ENCODE measurements at regions not wholly inside any gene's neighbourhood (a gene's known extent, or its start where the extent isn't known, plus 50 kb on each side); places are given as distances from the start of the nearest gene placed in this dataset.
A peak's percentile ranks its signal among the peaks of the same experiment; 100 is the strongest.
"Not testable (repeated sequence)": the region's sequence is repeated elsewhere in the genome, so short reads cannot be mapped to it uniquely, and the experiment has no call there.

DNA sequence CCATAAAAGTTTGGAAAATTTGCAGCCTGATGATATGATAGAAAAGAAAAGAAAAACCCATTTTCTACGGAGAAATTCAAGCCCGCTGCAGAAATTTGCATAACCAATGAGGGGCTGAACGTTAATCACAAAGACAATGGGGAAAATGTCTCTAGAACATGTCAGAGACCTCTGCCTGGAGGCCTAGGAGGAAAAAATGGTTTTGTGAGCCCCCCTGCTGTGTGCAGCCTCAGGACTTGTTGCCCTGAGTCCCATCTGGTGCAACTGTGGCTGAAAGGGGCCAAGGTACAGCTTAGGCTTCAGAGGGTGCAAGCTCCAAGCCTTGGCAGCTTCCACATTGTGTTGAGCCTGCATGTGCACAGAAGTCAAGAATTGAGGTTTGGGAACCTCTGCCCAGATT lies 1267.4 kb upstream of the GOT2 start:
- in situ Hi-C loops (cut with MboI; ENCODE audit: low pct_unique_long_range_greater_than_20kb in 2 of 9, low sequenced_read_pairs in 9 of 9, unreplicated experiment in 9 of 9) = no loop called here
- H3K4me3 ChIP-seq = no peak overlapping the region
- no peak for ATAC-seq (replicated peaks in 6 of 8)
- H3K4me1 ChIP-seq (replicated peaks in 1 of 2) = no peaks in the 10 kb centered on the region
- WGBS, 10 experiments = 0 to 80% (median 47%) methylated on average over 1 to 3 of the region's 3 CpGs; no CpG with 5 or more reads in 2 of the 10 experiments
- H3K27ac ChIP-seq = no peak overlapping the region

DNA sequence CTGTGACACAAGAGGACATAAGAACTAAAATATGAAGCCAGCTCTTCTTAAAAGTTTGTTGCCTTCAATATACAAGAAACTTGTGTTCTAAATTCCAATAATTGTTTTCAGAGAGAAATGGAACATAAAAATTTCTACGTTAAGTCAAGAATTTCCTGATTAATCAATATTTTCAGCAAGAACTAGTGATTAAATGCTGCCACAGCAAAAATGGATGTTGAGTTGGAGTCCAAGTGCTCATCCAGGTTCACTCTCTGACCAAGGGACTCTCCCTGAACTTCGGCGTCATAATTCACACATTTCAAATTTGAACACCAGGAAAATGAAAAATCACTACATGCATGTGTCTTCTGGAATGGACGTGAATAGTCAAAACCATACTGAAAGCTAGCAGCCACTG lies 1263.6 kb upstream of the GOT2 start:
- WGBS, 10 experiments = 28 to 100% (median 83%) methylated on average over 2 to 4 of the region's 4 CpGs; no CpG with 5 or more reads in 1 of the 10 experiments

DNA sequence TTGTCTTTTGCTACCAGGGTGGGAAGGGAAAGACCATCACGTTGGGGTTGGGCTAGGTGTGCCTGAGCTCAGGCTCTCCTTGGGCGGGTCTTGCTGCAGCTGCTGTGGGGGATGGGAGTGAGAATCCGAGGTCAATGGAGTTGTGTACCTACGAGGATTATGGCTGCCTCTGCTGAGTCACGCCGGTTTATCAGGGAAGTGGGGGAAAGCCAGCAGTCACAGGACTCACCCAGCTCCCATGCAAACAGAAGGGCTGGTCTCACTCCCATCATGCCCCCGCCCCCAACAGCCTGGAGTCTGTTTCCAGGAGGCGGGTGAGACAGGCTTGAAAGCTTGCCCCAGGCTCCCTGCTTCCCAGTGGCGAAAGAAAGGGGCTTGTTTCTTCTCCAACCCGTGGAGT lies 1259.0 kb upstream of the GOT2 start:
- no peak for ATAC-seq (replicated peaks in 6 of 8)
- Histone ChIP-seq H3K4me1 (replicated peaks in 1 of 2) (no peaks in the 10 kb centered on the region), H3K27ac (no peak overlapping the region), H3K4me3 (no peak overlapping the region)
- in situ Hi-C loops (cut with MboI; ENCODE audit: low pct_unique_long_range_greater_than_20kb in 2 of 9, low sequenced_read_pairs in 9 of 9, unreplicated experiment in 9 of 9) = no loop called here
- 0 to 100% (median 40%) methylated on average over 1 to 6 of the region's 10 CpGs; no CpG with 5 or more reads in 1 of the 10 experiments for WGBS, 10 experiments

More for the DNA sequence above, 1263.6 kb upstream of the GOT2 start:
- no peaks in the 10 kb centered on the region for H3K4me1 ChIP-seq (replicated peaks in 1 of 2)
- no peak overlapping the region for H3K27ac ChIP-seq
- in situ Hi-C loops (cut with MboI; ENCODE audit: low pct_unique_long_range_greater_than_20kb in 2 of 9, low sequenced_read_pairs in 9 of 9, unreplicated experiment in 9 of 9) = no loop called here
- ATAC-seq (replicated peaks in 6 of 8) = no peak
- H3K4me3 ChIP-seq = no peak overlapping the region

DNA sequence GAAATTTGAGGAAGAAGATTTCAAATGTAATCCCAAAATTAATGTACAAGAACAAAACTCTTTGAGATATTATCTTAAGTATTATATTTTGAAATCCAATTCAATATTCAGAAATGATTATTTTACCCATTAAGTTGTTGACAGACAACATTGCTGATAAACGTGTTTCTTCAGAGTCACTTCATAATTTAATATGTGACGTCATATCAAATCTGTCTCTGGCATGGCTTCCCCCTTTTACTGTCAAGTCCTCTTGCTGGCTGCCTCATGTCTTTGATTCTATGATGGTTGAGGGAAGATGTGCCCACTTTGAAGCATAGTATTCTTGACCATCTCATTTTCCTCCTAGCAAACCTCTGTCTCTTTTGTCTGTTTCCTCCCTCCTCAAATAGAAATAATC lies 1257.1 kb upstream of the GOT2 start:
- ATAC-seq (replicated peaks in 6 of 8) = no peak
- in situ Hi-C loops (cut with MboI; ENCODE audit: low pct_unique_long_range_greater_than_20kb in 2 of 9, low sequenced_read_pairs in 9 of 9, unreplicated experiment in 9 of 9) = no loop called here

DNA sequence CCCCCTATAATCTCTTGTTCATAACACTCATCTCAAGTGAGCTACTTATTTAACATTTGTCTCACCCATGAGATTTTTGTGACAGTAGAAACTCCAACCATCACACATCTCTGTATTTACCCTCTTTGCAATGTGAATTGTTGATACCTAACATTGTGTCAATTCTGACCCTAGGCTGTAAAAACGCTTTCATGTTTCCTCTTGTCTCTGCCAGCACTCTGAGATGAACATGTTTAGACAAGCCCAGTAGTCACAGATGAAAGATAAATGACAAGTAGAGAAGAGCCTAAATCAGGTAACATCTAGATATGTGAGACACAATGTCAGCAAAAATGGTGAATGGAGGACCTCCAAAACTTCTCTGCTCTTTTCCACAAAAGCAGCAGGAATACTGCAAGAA lies 1254.5 kb upstream of the GOT2 start:
- in situ Hi-C loops (cut with MboI; ENCODE audit: low pct_unique_long_range_greater_than_20kb in 2 of 9, low sequenced_read_pairs in 9 of 9, unreplicated experiment in 9 of 9) = no loop called here
- Histone ChIP-seq H3K27ac (no peak overlapping the region), H3K4me3 (no peak overlapping the region), H3K4me1 (replicated peaks in 1 of 2) (no peaks in the 10 kb centered on the region)
- 0 to 100% (median 60%) methylated on average over 1 of the region's 1 CpG; no CpG with 5 or more reads in 3 of the 10 experiments for WGBS, 10 experiments
- no peak for ATAC-seq (replicated peaks in 6 of 8)

More for the DNA sequence above, 1257.1 kb upstream of the GOT2 start:
- 0 to 95% (median 69%) methylated on average over 2 of the region's 2 CpGs; no CpG with 5 or more reads in 2 of the 10 experiments for WGBS, 10 experiments
- no peaks in the 10 kb centered on the region for H3K4me1 ChIP-seq (replicated peaks in 1 of 2)
- H3K27ac ChIP-seq = no peak overlapping the region
- no peak overlapping the region for H3K4me3 ChIP-seq

DNA sequence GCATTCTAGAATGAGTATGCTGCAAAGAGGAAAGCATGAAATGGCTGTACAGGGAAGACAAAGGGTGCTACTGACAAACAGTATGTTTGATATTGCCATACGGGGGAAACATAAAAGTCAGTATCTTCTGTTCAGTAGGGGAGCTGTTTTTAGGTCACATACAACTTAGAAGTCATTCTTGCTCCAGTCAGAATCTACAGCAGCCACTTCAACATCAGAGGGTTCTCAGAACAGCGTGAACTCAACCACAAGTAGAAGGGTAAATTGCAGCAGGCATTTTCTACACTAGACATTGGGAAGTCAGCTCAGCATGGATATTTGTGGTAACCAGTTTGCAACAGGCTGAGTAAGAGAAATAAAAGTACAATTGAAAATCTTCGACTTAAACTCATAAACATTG lies 1241.8 kb upstream of the GOT2 start:
- ATAC-seq (replicated peaks in 6 of 8) = no peak
- WGBS, 10 experiments = 10 to 100% (median 81%) methylated on average over 1 to 3 of the region's 3 CpGs; no CpG with 5 or more reads in 2 of the 10 experiments
- no peak overlapping the region for H3K27ac ChIP-seq
- in situ Hi-C loops (cut with MboI; ENCODE audit: low pct_unique_long_range_greater_than_20kb in 2 of 9, low sequenced_read_pairs in 9 of 9, unreplicated experiment in 9 of 9) = no loop called here
- no peak overlapping the region for H3K4me3 ChIP-seq
- H3K4me1 ChIP-seq (replicated peaks in 1 of 2) = no peaks in the 10 kb centered on the region

DNA sequence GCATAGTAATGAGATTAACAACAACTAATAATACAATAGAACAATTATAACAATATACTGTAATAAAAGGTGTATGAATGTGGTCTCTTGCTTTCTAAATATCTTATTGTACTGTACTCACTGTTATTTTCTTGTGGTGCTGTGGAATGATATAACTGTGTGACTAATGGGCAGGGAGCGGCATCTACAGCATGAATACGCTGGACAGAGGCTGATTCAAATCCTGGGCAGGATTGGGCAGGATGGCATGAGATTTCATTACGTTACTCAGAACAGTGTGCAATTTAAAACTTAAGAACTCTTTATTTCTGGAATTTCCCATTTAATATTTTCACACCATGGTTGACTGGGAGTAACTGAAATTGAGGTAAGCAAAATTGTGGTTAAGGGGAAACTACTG lies 1239.8 kb upstream of the GOT2 start:
- ATAC-seq (replicated peaks in 6 of 8) = no peak
- WGBS, 10 experiments = 0 to 100% (median 81%) methylated on average over 1 to 3 of the region's 3 CpGs; no CpG with 5 or more reads in 4 of the 10 experiments
- in situ Hi-C loops (cut with MboI; ENCODE audit: low pct_unique_long_range_greater_than_20kb in 2 of 9, low sequenced_read_pairs in 9 of 9, unreplicated experiment in 9 of 9) = no loop called here
- Histone ChIP-seq H3K27ac (no peak overlapping the region), H3K4me1 (replicated peaks in 1 of 2) (no peaks in the 10 kb centered on the region), H3K4me3 (no peak overlapping the region)

DNA sequence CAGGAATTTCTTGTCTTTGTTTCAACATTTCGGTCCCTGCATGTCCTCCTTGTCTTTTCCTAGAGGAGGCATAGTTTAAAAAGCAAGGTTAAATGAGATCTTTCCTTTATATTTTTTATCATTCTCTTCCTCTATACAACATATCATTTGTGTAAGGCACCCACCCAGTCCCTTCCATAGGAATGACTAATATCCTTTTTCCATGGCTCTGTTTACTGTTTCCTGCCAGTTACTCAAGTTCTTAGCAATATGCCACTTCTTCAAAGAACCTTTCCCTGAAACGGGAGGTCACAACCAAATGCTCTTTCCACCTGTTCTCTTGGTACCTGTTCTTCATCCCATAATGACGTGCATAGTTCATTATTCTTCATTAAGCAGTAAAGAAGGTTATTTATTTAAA lies 1237.1 kb upstream of the GOT2 start:
- in situ Hi-C loops (cut with MboI; ENCODE audit: low pct_unique_long_range_greater_than_20kb in 2 of 9, low sequenced_read_pairs in 9 of 9, unreplicated experiment in 9 of 9) = no loop called here
- Histone ChIP-seq H3K27ac (no peak overlapping the region), H3K4me1 (replicated peaks in 1 of 2) (no peaks in the 10 kb centered on the region), H3K4me3 (no peak overlapping the region)
- WGBS, 10 experiments = 0 to 100% (median 76%) methylated on average over 1 to 3 of the region's 3 CpGs
- ATAC-seq (replicated peaks in 6 of 8) = no peak

DNA sequence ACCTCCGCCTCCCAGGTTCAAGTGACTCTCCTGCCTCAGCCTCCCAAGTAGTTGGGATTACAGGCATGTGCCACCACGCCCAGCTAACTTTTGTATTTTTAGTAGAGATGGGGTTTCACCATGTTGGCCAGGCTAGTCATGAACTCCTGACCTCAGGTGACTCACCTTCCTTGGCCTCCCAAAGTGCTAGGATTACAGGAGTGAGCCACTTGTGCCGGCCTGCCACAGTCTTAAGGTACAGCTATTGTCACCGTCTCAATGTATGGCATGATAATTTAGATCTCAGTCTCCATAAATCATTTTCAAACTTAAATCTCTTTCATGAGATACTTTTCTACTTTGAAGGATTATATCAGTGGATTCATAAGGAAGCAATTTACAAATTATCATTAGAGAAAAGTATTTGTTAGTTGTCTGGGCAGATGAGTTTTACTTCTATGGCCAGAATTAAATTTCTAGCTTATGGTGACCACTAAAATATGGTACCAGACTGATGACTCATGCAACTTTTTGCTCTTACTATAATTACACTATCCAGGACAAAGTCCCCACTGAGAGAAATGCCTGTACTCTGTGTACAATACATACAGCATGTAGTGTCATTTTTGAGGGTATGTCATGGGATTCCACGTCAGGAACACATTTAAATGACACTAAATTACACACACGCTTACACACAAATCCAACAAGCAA lies 1230.3 kb upstream of the GOT2 start:
- H3K27ac ChIP-seq = no peak overlapping the region
- 32 to 97% (median 80%) methylated on average over 1 to 5 of the region's 6 CpGs; no CpG with 5 or more reads in 1 of the 10 experiments for WGBS, 10 experiments
- ATAC-seq (replicated peaks in 6 of 8) = no peak
- no peak overlapping the region for H3K4me3 ChIP-seq
- in situ Hi-C loops (cut with MboI; ENCODE audit: low pct_unique_long_range_greater_than_20kb in 2 of 9, low sequenced_read_pairs in 9 of 9, unreplicated experiment in 9 of 9) = no loop called here
- no peaks in the 10 kb centered on the region for H3K4me1 ChIP-seq (replicated peaks in 1 of 2)

DNA sequence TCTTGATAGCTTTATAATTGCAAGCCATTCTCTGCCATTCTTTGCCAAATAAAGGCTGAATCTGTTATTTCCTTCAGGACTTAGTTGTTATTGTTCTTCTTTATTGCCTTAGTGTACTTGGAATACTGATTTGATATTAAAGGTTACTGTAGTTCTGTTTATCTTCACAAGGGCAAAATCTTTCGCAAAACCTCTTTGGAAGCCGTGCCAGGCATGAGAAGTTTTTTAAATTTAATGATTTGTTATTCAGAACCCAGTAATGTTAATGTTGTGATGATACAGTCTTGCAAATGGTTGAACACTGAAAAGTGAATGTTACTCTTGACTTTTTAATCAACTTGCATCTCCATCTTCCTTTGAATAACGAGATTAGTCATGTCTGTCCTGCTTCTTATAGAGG lies 1225.2 kb upstream of the GOT2 start:
- 17 to 92% (median 59%) methylated on average over 1 to 3 of the region's 3 CpGs; no CpG with 5 or more reads in 2 of the 10 experiments for WGBS, 10 experiments
- Histone ChIP-seq H3K4me3 (no peak overlapping the region), H3K4me1 (replicated peaks in 1 of 2) (no peaks in the 10 kb centered on the region), H3K27ac (no peak overlapping the region)
- ATAC-seq (replicated peaks in 6 of 8) = peak in 1 of 8 experiments; percentile 33
- in situ Hi-C loops (cut with MboI; ENCODE audit: low pct_unique_long_range_greater_than_20kb in 2 of 9, low sequenced_read_pairs in 9 of 9, unreplicated experiment in 9 of 9) = no loop called here

DNA sequence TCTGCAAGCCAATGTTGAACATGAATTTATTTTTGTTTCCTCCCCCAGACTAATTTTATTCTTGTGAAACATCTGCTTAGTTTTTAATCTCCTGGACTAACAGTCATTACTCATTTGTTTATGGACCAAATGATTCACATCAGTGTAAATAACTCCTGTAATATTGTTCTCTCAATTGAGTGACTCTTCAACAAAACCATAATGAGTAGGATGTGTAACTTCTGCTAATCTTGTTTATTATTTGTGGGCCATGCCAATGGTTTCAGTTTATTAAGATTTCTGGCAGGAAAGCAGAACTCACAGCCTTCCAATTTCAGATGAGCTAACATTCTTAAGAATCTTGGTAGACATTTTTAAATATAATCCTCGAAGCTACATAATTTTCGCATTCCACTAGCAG lies 1216.3 kb upstream of the GOT2 start:
- in situ Hi-C loops (cut with MboI; ENCODE audit: low pct_unique_long_range_greater_than_20kb in 2 of 9, low sequenced_read_pairs in 9 of 9, unreplicated experiment in 9 of 9) = no loop called here
- 0 to 100% (median 76%) methylated on average over 1 to 2 of the region's 2 CpGs; no CpG with 5 or more reads in 1 of the 10 experiments for WGBS, 10 experiments
- H3K27ac ChIP-seq = no peak overlapping the region
- H3K4me3 ChIP-seq = no peak overlapping the region
- no peaks in the 10 kb centered on the region for H3K4me1 ChIP-seq (replicated peaks in 1 of 2)
- no peak for ATAC-seq (replicated peaks in 6 of 8)

DNA sequence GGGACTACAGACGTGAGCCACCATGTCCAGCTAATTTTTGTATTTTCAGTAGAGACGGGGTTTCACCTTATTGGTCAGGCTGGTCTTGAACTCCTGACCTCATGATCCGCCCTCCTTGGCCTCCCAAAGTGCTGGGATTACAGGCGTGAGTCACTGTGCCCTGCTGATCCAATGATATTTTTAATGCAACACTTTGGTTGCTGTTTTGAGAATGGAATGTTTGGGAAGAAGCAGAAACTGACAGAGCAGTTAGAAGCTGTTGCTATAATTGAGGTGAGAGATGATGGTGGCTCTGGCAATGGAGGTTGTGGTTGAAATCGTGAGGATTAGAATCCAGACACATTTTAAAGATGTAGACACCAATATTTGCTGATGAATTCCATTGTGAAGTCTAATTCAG lies 1209.9 kb upstream of the GOT2 start:
- 0 to 90% (median 67%) methylated on average over 1 to 5 of the region's 5 CpGs; no CpG with 5 or more reads in 3 of the 10 experiments for WGBS, 10 experiments
- H3K4me3 ChIP-seq; ATAC-seq (replicated peaks in 6 of 8); in situ Hi-C loops (cut with MboI; ENCODE audit: low pct_unique_long_range_greater_than_20kb in 2 of 9, low sequenced_read_pairs in 9 of 9, unreplicated experiment in 9 of 9); H3K4me1 ChIP-seq (replicated peaks in 1 of 2); H3K27ac ChIP-seq: not testable (repeated sequence)

DNA sequence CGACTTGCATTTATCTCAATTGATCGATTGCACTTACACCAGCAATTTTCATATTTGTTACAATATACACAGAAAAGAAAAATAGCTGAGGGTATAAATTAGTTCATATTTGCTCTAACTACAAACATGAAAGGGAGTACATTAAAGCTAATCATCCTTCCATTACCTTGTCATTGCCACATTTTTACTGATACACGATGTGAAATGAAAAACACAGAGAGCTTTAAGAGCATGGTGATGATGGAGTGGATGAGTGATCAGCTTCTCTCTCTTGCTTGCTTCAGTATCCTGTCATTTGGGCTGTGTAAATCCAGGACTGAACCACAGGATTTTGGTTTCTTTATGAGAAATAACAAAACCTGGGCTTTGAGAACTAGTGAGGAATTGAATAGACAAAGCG lies 1207.5 kb upstream of the GOT2 start:
- Histone ChIP-seq H3K27ac (no peak overlapping the region), H3K4me3 (no peak overlapping the region), H3K4me1 (replicated peaks in 1 of 2) (no peaks in the 10 kb centered on the region)
- ATAC-seq (replicated peaks in 6 of 8) = peak in 4 of 8 experiments; percentile 32 to 63 (median 34)
- 2 to 92% (median 70%) methylated on average over 3 to 4 of the region's 4 CpGs for WGBS, 10 experiments
- in situ Hi-C loops (cut with MboI; ENCODE audit: low pct_unique_long_range_greater_than_20kb in 2 of 9, low sequenced_read_pairs in 9 of 9, unreplicated experiment in 9 of 9) = no loop called here

DNA sequence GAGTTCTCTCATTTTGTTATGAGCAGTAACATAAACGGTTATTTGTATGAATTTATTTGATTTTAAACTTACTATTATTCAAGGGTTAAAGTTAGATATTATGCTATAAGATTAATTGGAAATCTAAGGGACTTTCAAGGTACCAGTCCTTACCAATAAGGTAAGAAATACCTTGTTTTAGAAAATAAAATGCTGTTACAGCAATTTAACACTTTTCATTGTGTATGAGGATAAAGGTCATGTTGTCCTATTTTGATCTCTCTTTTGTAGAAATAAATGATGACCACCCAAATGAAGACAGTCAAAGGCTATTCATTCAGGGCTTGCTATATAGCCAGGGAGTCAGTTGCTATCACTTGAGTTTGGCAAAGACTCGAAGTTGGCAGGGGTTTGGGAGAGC lies 1185.9 kb upstream of the GOT2 start:
- WGBS, 10 experiments = 8 to 95% (median 60%) methylated on average over 1 to 2 of the region's 2 CpGs; no CpG with 5 or more reads in 1 of the 10 experiments
- in situ Hi-C loops (cut with MboI; ENCODE audit: low pct_unique_long_range_greater_than_20kb in 2 of 9, low sequenced_read_pairs in 9 of 9, unreplicated experiment in 9 of 9) = no loop called here
- Histone ChIP-seq H3K4me1 (replicated peaks in 1 of 2) (peaks cover 0 to 4% of the 10 kb centered on the region in 2 donors), H3K27ac (no peak overlapping the region), H3K4me3 (no peak overlapping the region)
- no peak for ATAC-seq (replicated peaks in 6 of 8)
